ENCODE measurements at regions not wholly inside any gene's neighbourhood (a gene's known extent, or its start where the extent isn't known, plus 50 kb on each side); places are given as distances from the start of the nearest gene placed in this dataset.

DNA sequence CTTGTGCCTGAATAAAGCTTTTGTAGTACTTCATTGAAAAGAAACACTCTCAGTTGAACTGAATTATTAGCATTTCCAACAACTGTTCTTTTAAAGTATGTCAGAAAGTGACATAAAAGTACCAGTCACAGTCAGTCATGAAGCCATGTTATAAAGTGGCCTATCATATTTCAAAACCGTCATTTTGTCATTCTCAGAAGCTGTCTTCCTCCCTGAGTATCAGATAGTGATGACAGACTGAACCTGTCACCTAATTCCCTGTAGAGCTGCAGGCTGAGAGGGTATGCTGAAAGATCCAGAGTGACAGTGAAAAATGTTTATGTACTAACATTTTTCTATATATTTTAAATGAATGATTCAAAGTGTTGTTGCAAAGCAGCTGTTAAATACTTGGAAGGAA is 1121.7 kb upstream of the PRMT6 start:
- H3K4me3 ChIP-seq (ENCODE audit: low read depth, low read length) = no peak overlapping the region
- TF ChIP-seq, protein P1, sequence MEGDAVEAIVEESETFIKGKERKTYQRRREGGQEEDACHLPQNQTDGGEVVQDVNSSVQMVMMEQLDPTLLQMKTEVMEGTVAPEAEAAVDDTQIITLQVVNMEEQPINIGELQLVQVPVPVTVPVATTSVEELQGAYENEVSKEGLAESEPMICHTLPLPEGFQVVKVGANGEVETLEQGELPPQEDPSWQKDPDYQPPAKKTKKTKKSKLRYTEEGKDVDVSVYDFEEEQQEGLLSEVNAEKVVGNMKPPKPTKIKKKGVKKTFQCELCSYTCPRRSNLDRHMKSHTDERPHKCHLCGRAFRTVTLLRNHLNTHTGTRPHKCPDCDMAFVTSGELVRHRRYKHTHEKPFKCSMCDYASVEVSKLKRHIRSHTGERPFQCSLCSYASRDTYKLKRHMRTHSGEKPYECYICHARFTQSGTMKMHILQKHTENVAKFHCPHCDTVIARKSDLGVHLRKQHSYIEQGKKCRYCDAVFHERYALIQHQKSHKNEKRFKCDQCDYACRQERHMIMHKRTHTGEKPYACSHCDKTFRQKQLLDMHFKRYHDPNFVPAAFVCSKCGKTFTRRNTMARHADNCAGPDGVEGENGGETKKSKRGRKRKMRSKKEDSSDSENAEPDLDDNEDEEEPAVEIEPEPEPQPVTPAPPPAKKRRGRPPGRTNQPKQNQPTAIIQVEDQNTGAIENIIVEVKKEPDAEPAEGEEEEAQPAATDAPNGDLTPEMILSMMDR (conservative IDR thresholded peaks at IDR 0.05; ENCODE audit: low read depth, low read length) = no peak
- DNase-seq (ENCODE audit: low read depth) = no peak

GRCh38 chr1:105964879-105965278 is 1091.6 kb upstream of the PRMT6 start:
- DNase-seq (ENCODE audit: low read depth) = no peak
- TF ChIP-seq, protein P1 (conservative IDR thresholded peaks at IDR 0.05; ENCODE audit: low read depth, low read length) = no peak
- no peak overlapping the region for H3K4me3 ChIP-seq (ENCODE audit: low read depth, low read length)

GRCh38 chr1:105997516-105997915 is 1059.0 kb upstream of the PRMT6 start:
- TF ChIP-seq, protein P1 (conservative IDR thresholded peaks at IDR 0.05; ENCODE audit: low read depth, low read length) = no peak
- no peak overlapping the region for H3K4me3 ChIP-seq (ENCODE audit: low read depth, low read length)
- no peak for DNase-seq (ENCODE audit: low read depth)

DNA sequence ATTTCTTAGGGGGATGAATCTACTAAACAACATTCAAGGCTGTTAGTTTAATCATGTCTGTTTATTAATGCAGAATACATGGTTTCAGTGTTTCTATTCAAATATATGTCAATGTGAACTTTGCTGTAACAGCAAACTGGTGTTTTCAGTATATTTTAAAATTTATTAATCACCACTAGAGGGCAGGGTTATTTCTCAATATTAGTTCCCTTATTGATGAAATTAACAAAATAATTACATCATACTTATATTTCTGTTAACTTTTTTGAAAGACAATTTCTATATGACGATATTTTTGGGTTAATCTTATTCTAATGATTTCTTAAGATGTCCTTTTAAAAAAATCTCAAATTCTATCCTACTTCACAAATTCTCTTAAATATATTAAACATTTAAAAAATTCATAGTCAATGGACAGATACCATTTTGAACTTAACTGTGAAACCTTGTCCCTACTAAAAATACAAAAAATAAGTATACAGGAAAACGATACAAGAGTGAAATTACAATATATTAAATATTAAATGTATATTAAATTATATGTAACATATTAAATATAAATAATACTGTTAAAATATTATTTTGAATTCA is 1034.1 kb upstream of the PRMT6 start:
- DNase-seq (ENCODE audit: low read depth) = no peak
- no peak overlapping the region for H3K4me3 ChIP-seq (ENCODE audit: low read depth, low read length)
- TF ChIP-seq, protein P1 (conservative IDR thresholded peaks at IDR 0.05; ENCODE audit: low read depth, low read length) = no peak

- TF ChIP-seq, protein P1 (conservative IDR thresholded peaks at IDR 0.05; ENCODE audit: low read depth, low read length) = no peak
- DNase-seq (ENCODE audit: low read depth) = no peak
- H3K4me3 ChIP-seq (ENCODE audit: low read depth, low read length) = no peak overlapping the region
Observed at GRCh38 chr1:106027871-106028270, 1028.6 kb upstream of the PRMT6 start.

GRCh38 chr1:106037526-106037925 is 1018.9 kb upstream of the PRMT6 start:
- TF ChIP-seq, protein P1 (conservative IDR thresholded peaks at IDR 0.05; ENCODE audit: low read depth, low read length) = no peak
- DNase-seq (ENCODE audit: low read depth) = no peak
- H3K4me3 ChIP-seq (ENCODE audit: low read depth, low read length) = no peak overlapping the region

DNA sequence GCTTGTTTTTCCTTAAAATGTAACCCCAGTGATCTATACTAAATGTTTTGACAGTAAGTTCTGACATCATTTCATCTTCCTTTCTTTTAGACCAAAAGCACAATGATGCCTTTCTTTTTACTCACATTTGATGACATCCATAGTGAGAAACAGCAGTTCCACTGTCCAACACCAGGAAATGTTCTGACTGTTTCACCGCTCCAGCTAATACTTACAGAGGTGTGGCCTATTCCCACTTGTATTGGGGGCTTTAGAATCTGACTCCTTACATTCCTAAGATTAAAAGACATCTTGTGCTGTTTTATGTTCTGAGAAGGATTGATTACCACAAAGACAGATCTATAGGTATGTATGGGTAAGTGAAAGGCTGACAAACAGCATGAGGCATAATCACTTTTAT is 1018.2 kb upstream of the PRMT6 start:
- DNase-seq (ENCODE audit: low read depth) = no peak
- H3K4me3 ChIP-seq (ENCODE audit: low read depth, low read length) = no peak overlapping the region
- TF ChIP-seq, protein P1 (conservative IDR thresholded peaks at IDR 0.05; ENCODE audit: low read depth, low read length) = no peak
